Skeletal muscle tissue (tissue), 3 donors: ENCODE measurements at regions not wholly inside any gene's neighbourhood (a gene's known extent, or its start where the extent isn't known, plus 50 kb on each side); places are given as distances from the start of the nearest gene placed in this dataset.

ENCODE experiments used
- H3K27ac ChIP-seq: one replicate; pipeline ENCODE4 v1.7.0; 2013; ENCODE audit warnings: mild to moderate bottlenecking, low read depth, low read length, inconsistent platforms
- H3K27me3 ChIP-seq, 3 donors: one replicate each; pipeline ENCODE4 v1.7.0; 2013; ENCODE audit warnings: low read length in 3 of 3; ENCODE audit not compliant: control insufficient read depth in 3 of 3, insufficient read depth in 3 of 3
- H3K36me3 ChIP-seq, 3 donors: one replicate each; pipeline ENCODE4 v1.7.0; 2013; ENCODE audit warnings: low read length in 3 of 3; ENCODE audit not compliant: control insufficient read depth in 3 of 3, insufficient read depth in 3 of 3
- H3K4me1 ChIP-seq, 3 donors: one replicate each; pipeline ENCODE4 v1.7.0; 2013; ENCODE audit warnings: low read length in 3 of 3, mild to moderate bottlenecking in 3 of 3; ENCODE audit not compliant: control insufficient read depth in 3 of 3, insufficient read depth in 3 of 3
- H3K4me3 ChIP-seq, 3 donors: one replicate each; pipeline ENCODE4 v1.7.0; 2013; ENCODE audit warnings: low read length in 3 of 3
- H3K9ac ChIP-seq, 3 donors: one replicate each; pipeline ENCODE4 v1.7.0; 2013; ENCODE audit warnings: low read length in 3 of 3, mild to moderate bottlenecking in 3 of 3, moderate library complexity in 2 of 3, low read depth in 1 of 3
- H3K9me3 ChIP-seq, 3 donors: one replicate each; pipeline ENCODE4 v1.7.0; 2013; ENCODE audit warnings: low read length in 3 of 3; ENCODE audit not compliant: control insufficient read depth in 3 of 3
- donor health status: Osteomylitis.

GRCh38 chr6:103140308-103141027 is 1719.3 kb downstream of the HACE1 start:
- Histone ChIP-seq H3K9ac (no peak overlapping the region), H3K4me1 (no peaks in the 10 kb centered on the region), H3K36me3 (no peaks in the 10 kb centered on the region), H3K27me3 (no peaks in the 10 kb centered on the region), H3K27ac (no peak overlapping the region), H3K4me3 (no peak overlapping the region), H3K9me3 (no peaks in the 10 kb centered on the region)

GRCh38 chr6:103139377-103139776 is 1720.3 kb downstream of the HACE1 start:
- Histone ChIP-seq H3K4me3 (no peak overlapping the region), H3K27ac (no peak overlapping the region), H3K9ac (no peak overlapping the region), H3K36me3 (no peaks in the 10 kb centered on the region), H3K27me3 (no peaks in the 10 kb centered on the region), H3K9me3 (no peaks in the 10 kb centered on the region), H3K4me1 (no peaks in the 10 kb centered on the region)

GRCh38 chr6:103124471-103124870 is 1731.0 kb downstream of the GRIK2 start:
- no peaks in the 10 kb centered on the region for H3K36me3 ChIP-seq
- H3K9ac ChIP-seq = no peak overlapping the region
- H3K27ac ChIP-seq = no peak overlapping the region
- no peaks in the 10 kb centered on the region for H3K4me1 ChIP-seq
- no peak overlapping the region for H3K4me3 ChIP-seq
- H3K9me3 ChIP-seq = no peaks in the 10 kb centered on the region
- H3K27me3 ChIP-seq = no peaks in the 10 kb centered on the region

- no peak overlapping the region for H3K27ac ChIP-seq
- no peaks in the 10 kb centered on the region for H3K9me3 ChIP-seq
- no peaks in the 10 kb centered on the region for H3K36me3 ChIP-seq
- no peak overlapping the region for H3K9ac ChIP-seq
- no peaks in the 10 kb centered on the region for H3K4me1 ChIP-seq
- no peaks in the 10 kb centered on the region for H3K27me3 ChIP-seq
- no peak overlapping the region for H3K4me3 ChIP-seq
Measured at GRCh38 chr6:103122766-103123601, 1729.5 kb downstream of the GRIK2 start.

- H3K27me3 ChIP-seq = no peaks in the 10 kb centered on the region
- no peak overlapping the region for H3K9ac ChIP-seq
- H3K27ac ChIP-seq = no peak overlapping the region
- no peaks in the 10 kb centered on the region for H3K4me1 ChIP-seq
- no peaks in the 10 kb centered on the region for H3K36me3 ChIP-seq
- no peaks in the 10 kb centered on the region for H3K9me3 ChIP-seq
- H3K4me3 ChIP-seq = no peak overlapping the region
Measured at GRCh38 chr6:103119056-103119455, 1725.5 kb downstream of the GRIK2 start.

- H3K36me3 ChIP-seq = no peaks in the 10 kb centered on the region
- no peaks in the 10 kb centered on the region for H3K27me3 ChIP-seq
- H3K4me3 ChIP-seq = no peak overlapping the region
- H3K9me3 ChIP-seq = no peaks in the 10 kb centered on the region
- H3K9ac ChIP-seq = no peak overlapping the region
- H3K27ac ChIP-seq = no peak overlapping the region
- H3K4me1 ChIP-seq = no peaks in the 10 kb centered on the region
Measured at GRCh38 chr6:103114582-103114981, 1721.1 kb downstream of the GRIK2 start.

GRCh38 chr6:103113416-103113815 is 1719.9 kb downstream of the GRIK2 start:
- Histone ChIP-seq H3K4me1 (no peaks in the 10 kb centered on the region), H3K27ac (no peak overlapping the region), H3K9me3 (no peaks in the 10 kb centered on the region), H3K36me3 (no peaks in the 10 kb centered on the region), H3K27me3 (no peaks in the 10 kb centered on the region), H3K9ac (no peak overlapping the region), H3K4me3 (no peak overlapping the region)

GRCh38 chr6:103107985-103108384 is 1714.5 kb downstream of the GRIK2 start:
- no peaks in the 10 kb centered on the region for H3K36me3 ChIP-seq

GRCh38 chr6:103105686-103106085 is 1712.2 kb downstream of the GRIK2 start:
- Histone ChIP-seq H3K9ac (no peak overlapping the region), H3K27me3 (no peaks in the 10 kb centered on the region), H3K9me3 (peaks cover 0 to 2% (median 0%) of the 10 kb centered on the region in 3 donors), H3K4me3 (no peak overlapping the region), H3K36me3 (no peaks in the 10 kb centered on the region), H3K27ac (no peak overlapping the region), H3K4me1 (no peaks in the 10 kb centered on the region)

More at GRCh38 chr6:103107985-103108384, 1714.5 kb downstream of the GRIK2 start:
- Histone ChIP-seq H3K4me3 (no peak overlapping the region), H3K9ac (no peak overlapping the region), H3K4me1 (no peaks in the 10 kb centered on the region), H3K27me3 (no peaks in the 10 kb centered on the region), H3K27ac (no peak overlapping the region), H3K9me3 (peaks cover 0 to 2% (median 0%) of the 10 kb centered on the region in 3 donors)

- no peak overlapping the region for H3K9ac ChIP-seq
- no peak overlapping the region for H3K27ac ChIP-seq
- no peaks in the 10 kb centered on the region for H3K36me3 ChIP-seq
- no peaks in the 10 kb centered on the region for H3K4me1 ChIP-seq
- H3K9me3 ChIP-seq = peaks cover 0 to 2% (median 0%) of the 10 kb centered on the region in 3 donors
- H3K27me3 ChIP-seq = no peaks in the 10 kb centered on the region
- no peak overlapping the region for H3K4me3 ChIP-seq
Measured at GRCh38 chr6:103101267-103101666, 1707.8 kb downstream of the GRIK2 start.
